Glutamatergic neuron (in vitro differentiated cells): ENCODE measurements at regions not wholly inside any gene's neighbourhood (a gene's known extent, or its start where the extent isn't known, plus 50 kb on each side); places are given as distances from the start of the nearest gene placed in this dataset.

Experiments
- DNase-seq: peaks from one replicate; pipeline ENCODE4 v3.0.0; 2022
- H3K27ac Mint-ChIP-seq: one replicate; pipeline ENCODE4 v1.8.0; 2020; ENCODE audit warnings: mild to moderate bottlenecking, mixed read lengths, inconsistent platforms; ENCODE audit not compliant: unreplicated experiment
- H3K27me3 Mint-ChIP-seq: one replicate; pipeline ENCODE4 v1.8.0; 2020; ENCODE audit warnings: mild to moderate bottlenecking, moderate library complexity, mixed read lengths, inconsistent platforms; ENCODE audit not compliant: unreplicated experiment
- H3K36me3 Mint-ChIP-seq: one replicate; pipeline ENCODE4 v1.8.0; 2020; ENCODE audit warnings: mild to moderate bottlenecking, mixed read lengths, inconsistent platforms; ENCODE audit not compliant: unreplicated experiment
- H3K4me1 Mint-ChIP-seq: one replicate; pipeline ENCODE4 v1.8.0; 2020; ENCODE audit warnings: mild to moderate bottlenecking, low read depth, mixed read lengths, inconsistent platforms; ENCODE audit not compliant: unreplicated experiment
- H3K4me3 Mint-ChIP-seq: one replicate; pipeline ENCODE4 v1.8.0; 2020; ENCODE audit warnings: mild to moderate bottlenecking, mixed read lengths, inconsistent platforms; ENCODE audit not compliant: unreplicated experiment
- H3K9me3 Mint-ChIP-seq: one replicate; pipeline ENCODE4 v1.8.0; 2020; ENCODE audit warnings: mild to moderate bottlenecking, moderate library complexity, mixed read lengths, inconsistent platforms; ENCODE audit not compliant: unreplicated experiment
- CTCF ChIP-seq: fragments of 200-600 bp; sonication (generic); IDR thresholded peaks from one replicate; pipeline ENCODE4 v1.5.0; 2021; ENCODE audit not compliant: partially characterized antibody, unreplicated experiment

GRCh38 chr4:38323141-38323641 lies 340.8 kb upstream of the KLF3 start:
- peaks cover 4% of the 10 kb centered on the region for H3K9me3 Mint-ChIP-seq
- DNase-seq: no peak
- H3K4me3 Mint-ChIP-seq: no peak overlapping the region
- peaks cover 9% of the 10 kb centered on the region for H3K27me3 Mint-ChIP-seq
- H3K36me3 Mint-ChIP-seq: peaks cover 12% of the 10 kb centered on the region
- peaks cover 10% of the 10 kb centered on the region for H3K4me1 Mint-ChIP-seq
- TF ChIP-seq CTCF: no peak
- H3K27ac Mint-ChIP-seq: no peak overlapping the region

GRCh38 chr4:38324861-38325628 lies 339.0 kb upstream of the KLF3 start:
- Mint-ChIP-seq H3K4me1 (peaks cover 2% of the 10 kb centered on the region), H3K36me3 (peaks cover 12% of the 10 kb centered on the region), H3K27me3 (peaks cover 9% of the 10 kb centered on the region), H3K27ac (no peak overlapping the region), H3K4me3 (no peak overlapping the region), H3K9me3 (peaks cover 4% of the 10 kb centered on the region)
- no peak for DNase-seq
- no peak for TF ChIP-seq CTCF

DNA sequence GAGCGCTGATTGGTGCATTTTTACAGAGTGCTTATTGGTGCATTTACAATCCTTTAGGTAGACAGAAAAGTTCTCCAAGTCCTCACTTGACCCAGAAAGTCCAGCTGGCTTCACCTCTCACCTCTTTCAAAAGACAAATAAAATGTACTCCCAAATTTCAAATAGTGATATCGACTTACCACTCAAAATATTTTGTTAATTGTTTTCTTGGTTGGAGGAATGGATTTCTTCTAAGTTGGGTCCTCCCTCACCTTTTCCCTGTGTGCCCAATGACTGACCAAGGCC lies 338.4 kb upstream of the KLF3 start:
- Mint-ChIP-seq H3K27ac (no peak overlapping the region), H3K36me3 (peaks cover 12% of the 10 kb centered on the region)

DNA sequence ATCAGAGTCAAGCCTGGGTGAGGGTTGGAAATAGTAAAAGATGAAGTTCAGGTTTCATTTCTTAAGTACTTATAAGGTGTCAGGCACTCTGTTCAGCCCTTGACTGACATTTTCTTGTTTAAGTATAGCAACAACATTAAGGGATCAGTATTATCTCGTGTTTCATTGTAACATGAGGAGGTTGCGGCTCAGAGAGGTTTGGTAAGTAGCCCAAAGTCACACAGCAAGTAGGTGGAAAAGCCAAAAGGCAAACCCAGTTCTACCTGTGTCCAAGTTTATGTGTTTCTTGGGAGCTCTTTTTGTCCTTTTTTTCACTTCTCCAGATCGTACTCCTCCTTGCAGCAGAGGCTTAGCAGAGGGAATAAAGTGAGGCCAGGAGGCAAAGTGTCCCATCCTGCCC lies 337.5 kb upstream of the KLF3 start:
- Mint-ChIP-seq H3K27ac (no peak overlapping the region), H3K4me3 (no peak overlapping the region), H3K4me1 (peaks cover 2% of the 10 kb centered on the region), H3K36me3 (peaks cover 12% of the 10 kb centered on the region), H3K27me3 (peaks cover 4% of the 10 kb centered on the region), H3K9me3 (peaks cover 4% of the 10 kb centered on the region)
- no peak for DNase-seq
- TF ChIP-seq CTCF: no peak

More for the DNA sequence above, 338.4 kb upstream of the KLF3 start:
- Mint-ChIP-seq H3K27me3 (peaks cover 9% of the 10 kb centered on the region), H3K4me3 (no peak overlapping the region), H3K9me3 (peaks cover 4% of the 10 kb centered on the region), H3K4me1 (peaks cover 2% of the 10 kb centered on the region)
- DNase-seq: no peak
- no peak for TF ChIP-seq CTCF

GRCh38 chr4:38327174-38327573 lies 336.8 kb upstream of the KLF3 start:
- peaks cover 8% of the 10 kb centered on the region for H3K36me3 Mint-ChIP-seq
- H3K27me3 Mint-ChIP-seq: peaks cover 2% of the 10 kb centered on the region
- H3K9me3 Mint-ChIP-seq: peaks cover 3% of the 10 kb centered on the region
- no peak for TF ChIP-seq CTCF
- H3K27ac Mint-ChIP-seq: no peak overlapping the region
- no peak overlapping the region for H3K4me3 Mint-ChIP-seq
- peaks cover 2% of the 10 kb centered on the region for H3K4me1 Mint-ChIP-seq
- DNase-seq: no peak
